ENCODE measurements at regions not wholly inside any gene's neighbourhood (a gene's known extent, or its start where the extent isn't known, plus 50 kb on each side); places are given as distances from the start of the nearest gene placed in this dataset.

- TF ChIP-seq CTCF (IDR thresholded peaks at IDR 0.05) (no peak), POLR2A (IDR thresholded peaks at IDR 0.05) (no peak)
These were observed 596.1 kb downstream of the ZNF385D start for GRCh38 chr3:21154911-21155310.

Measured in vagina (tissue), 2 donors.